ENCODE measurements at regions not wholly inside any gene's neighbourhood (a gene's known extent, or its start where the extent isn't known, plus 50 kb on each side); places are given as distances from the start of the nearest gene placed in this dataset.
A peak's percentile ranks its signal among the peaks of the same experiment; 100 is the strongest.

DNA sequence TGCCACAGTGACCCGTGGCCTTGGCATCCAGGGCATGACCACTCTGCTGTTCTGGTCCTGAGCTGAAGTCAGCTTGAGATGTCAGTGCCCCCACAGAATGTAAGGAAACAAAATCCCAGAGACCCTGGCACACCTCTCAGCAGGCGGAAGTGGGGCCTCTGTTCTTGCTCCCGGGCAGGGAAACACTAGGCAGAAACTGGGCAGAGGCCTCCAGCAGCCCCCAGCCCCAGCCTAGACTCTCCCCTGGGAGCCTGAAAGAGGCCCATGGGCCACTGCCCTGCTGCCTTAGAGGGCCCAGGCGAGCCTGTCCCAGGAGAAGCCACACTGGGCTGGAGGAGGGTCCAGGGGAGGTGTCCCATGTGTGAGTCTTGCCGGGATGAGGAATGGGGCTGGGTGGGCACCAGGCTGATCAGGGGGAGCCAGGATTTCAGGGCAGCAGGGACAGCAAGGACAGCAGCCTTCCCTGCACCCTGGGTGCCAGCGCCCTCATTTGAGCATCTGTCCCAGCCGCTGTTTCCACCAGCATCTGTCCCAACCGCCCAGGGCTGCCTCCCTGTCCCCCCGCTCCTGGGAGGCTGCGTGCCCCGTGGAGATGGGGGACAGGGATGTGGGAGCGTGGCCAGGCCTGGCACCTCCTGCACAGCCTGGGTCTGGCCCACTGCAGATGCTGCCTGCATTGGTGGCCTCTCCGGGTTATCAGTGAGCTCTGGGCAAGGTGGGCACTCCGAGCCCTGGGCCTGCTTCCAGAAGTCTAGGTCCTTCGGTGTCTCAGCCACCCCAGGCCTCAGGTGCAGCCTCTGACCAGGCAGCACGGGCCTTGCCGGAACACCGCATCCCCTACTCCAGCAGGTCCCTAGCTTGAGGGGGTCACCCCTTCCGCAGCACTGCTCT, 1072.4 kb downstream of the BRD1 start:
- Mint-ChIP-seq H3K9me3 (no peaks in the 10 kb centered on the region), H3K36me3 (ENCODE audit: low read depth) (peaks cover 2% of the 10 kb centered on the region), H3K27me3 (ENCODE audit: low read depth) (peaks cover 3% of the 10 kb centered on the region), H3K4me1 (peaks cover 5% of the 10 kb centered on the region), H3K27ac (ENCODE audit: unreplicated experiment) (no peak overlapping the region), H3K4me3 (no peak overlapping the region)
- TF ChIP-seq, protein P1, sequence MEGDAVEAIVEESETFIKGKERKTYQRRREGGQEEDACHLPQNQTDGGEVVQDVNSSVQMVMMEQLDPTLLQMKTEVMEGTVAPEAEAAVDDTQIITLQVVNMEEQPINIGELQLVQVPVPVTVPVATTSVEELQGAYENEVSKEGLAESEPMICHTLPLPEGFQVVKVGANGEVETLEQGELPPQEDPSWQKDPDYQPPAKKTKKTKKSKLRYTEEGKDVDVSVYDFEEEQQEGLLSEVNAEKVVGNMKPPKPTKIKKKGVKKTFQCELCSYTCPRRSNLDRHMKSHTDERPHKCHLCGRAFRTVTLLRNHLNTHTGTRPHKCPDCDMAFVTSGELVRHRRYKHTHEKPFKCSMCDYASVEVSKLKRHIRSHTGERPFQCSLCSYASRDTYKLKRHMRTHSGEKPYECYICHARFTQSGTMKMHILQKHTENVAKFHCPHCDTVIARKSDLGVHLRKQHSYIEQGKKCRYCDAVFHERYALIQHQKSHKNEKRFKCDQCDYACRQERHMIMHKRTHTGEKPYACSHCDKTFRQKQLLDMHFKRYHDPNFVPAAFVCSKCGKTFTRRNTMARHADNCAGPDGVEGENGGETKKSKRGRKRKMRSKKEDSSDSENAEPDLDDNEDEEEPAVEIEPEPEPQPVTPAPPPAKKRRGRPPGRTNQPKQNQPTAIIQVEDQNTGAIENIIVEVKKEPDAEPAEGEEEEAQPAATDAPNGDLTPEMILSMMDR (conservative IDR thresholded peaks at IDR 0.05) = no peak
- no peak for DNase-seq (ENCODE audit: low read depth, low spot score)

DNA sequence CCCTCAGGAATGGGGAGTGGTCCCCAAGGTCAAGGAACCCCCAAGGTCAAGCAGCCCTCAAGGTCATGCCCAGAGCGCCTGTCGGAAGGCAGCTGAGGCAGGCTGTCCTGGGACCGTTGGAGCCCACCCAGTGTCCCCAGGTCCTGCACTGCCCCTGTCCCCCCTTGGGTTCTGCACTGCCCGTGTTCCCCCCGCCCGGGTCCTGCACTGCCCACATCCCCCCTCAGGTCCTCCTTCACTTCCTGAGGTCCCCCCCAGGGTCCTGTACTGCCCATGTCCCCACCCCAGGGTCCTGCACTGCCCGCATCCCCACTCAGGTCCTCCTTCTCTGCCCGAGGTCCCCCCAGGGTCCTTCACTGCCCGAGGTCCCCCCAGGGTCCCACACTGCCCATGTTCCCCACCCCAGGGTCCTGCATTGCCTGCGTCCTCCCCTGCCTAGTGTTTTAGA, 1073.0 kb downstream of the BRD1 start:
- Mint-ChIP-seq H3K4me1 (peaks cover 5% of the 10 kb centered on the region), H3K36me3 (ENCODE audit: low read depth) (peaks cover 2% of the 10 kb centered on the region), H3K9me3 (no peaks in the 10 kb centered on the region), H3K4me3 (no peak overlapping the region), H3K27me3 (ENCODE audit: low read depth) (peaks cover 3% of the 10 kb centered on the region), H3K27ac (ENCODE audit: unreplicated experiment) (no peak overlapping the region)
- peak; percentile 0 for DNase-seq (ENCODE audit: low read depth, low spot score)
- TF ChIP-seq, protein P1 (conservative IDR thresholded peaks at IDR 0.05) = no peak

DNA sequence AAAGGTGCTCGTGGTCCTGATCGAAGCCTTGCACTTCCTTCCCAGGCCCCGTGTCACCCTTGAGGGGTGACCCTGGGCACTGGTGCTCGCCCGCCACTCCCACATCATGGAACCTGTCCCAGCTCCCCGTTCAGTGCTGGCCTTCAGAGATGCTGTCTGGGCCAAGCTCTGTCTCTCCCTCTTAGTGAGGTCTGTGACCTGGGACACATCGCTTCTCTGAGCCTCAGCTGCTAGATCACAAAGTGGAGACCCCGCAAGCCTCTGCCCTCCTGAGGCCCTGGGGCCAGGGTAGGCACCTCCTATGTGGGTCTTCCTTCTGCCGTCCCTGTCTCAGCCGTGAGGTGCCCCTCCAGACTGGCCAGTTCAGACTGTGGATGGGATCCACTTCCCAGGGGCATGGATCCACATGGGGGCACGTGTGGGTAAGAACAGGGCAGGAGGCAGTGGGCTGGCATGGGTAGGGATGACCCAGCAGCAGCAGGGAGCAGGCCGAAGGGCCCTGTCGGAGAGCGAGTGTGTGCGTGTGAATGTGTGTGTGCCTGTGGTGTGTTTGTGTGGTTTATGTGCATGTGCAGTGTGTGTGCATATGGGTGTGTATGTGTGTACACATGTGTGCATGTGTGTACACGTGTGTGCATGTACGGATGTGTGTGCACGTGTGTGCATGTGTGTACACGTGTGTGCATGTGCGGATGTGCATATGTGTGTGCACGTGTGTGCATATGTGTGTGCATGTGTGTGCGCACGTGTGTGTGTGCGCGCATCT, 1073.7 kb downstream of the BRD1 start:
- TF ChIP-seq, protein P1 (conservative IDR thresholded peaks at IDR 0.05) = no peak
- Mint-ChIP-seq H3K4me1 (peaks cover 5% of the 10 kb centered on the region), H3K36me3 (ENCODE audit: low read depth) (no peaks in the 10 kb centered on the region), H3K27me3 (ENCODE audit: low read depth) (peaks cover 3% of the 10 kb centered on the region), H3K9me3 (no peaks in the 10 kb centered on the region), H3K27ac (ENCODE audit: unreplicated experiment) (peak overlapping the region; percentile 78), H3K4me3 (no peak overlapping the region)
- peak; percentile 0 for DNase-seq (ENCODE audit: low read depth, low spot score)

DNA sequence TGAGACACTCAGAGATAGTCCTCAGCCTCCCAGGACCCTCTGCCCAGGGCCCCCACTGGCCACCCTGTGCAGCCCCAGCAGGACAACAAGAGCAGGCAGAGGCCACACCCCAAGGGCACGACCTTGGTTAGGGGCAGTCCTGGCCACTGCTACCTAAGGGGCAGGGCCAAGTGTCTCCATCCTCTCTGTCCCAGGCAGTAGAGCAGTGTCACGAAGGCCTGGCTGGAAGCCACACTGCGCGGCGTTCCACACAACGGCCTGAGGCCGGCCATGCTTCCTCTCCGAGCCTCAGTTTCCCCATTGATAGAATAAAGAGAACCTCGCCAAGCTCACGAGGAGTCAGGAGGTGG, 1074.3 kb downstream of the BRD1 start:
- H3K9me3 Mint-ChIP-seq = no peaks in the 10 kb centered on the region
- peaks cover 5% of the 10 kb centered on the region for H3K4me1 Mint-ChIP-seq
- TF ChIP-seq, protein P1 (conservative IDR thresholded peaks at IDR 0.05) = no peak
- peaks cover 3% of the 10 kb centered on the region for H3K27me3 Mint-ChIP-seq (ENCODE audit: low read depth)
- H3K4me3 Mint-ChIP-seq = no peak overlapping the region
- no peaks in the 10 kb centered on the region for H3K36me3 Mint-ChIP-seq (ENCODE audit: low read depth)
- no peak overlapping the region for H3K27ac Mint-ChIP-seq (ENCODE audit: unreplicated experiment)
- DNase-seq (ENCODE audit: low read depth, low spot score) = no peak

DNA sequence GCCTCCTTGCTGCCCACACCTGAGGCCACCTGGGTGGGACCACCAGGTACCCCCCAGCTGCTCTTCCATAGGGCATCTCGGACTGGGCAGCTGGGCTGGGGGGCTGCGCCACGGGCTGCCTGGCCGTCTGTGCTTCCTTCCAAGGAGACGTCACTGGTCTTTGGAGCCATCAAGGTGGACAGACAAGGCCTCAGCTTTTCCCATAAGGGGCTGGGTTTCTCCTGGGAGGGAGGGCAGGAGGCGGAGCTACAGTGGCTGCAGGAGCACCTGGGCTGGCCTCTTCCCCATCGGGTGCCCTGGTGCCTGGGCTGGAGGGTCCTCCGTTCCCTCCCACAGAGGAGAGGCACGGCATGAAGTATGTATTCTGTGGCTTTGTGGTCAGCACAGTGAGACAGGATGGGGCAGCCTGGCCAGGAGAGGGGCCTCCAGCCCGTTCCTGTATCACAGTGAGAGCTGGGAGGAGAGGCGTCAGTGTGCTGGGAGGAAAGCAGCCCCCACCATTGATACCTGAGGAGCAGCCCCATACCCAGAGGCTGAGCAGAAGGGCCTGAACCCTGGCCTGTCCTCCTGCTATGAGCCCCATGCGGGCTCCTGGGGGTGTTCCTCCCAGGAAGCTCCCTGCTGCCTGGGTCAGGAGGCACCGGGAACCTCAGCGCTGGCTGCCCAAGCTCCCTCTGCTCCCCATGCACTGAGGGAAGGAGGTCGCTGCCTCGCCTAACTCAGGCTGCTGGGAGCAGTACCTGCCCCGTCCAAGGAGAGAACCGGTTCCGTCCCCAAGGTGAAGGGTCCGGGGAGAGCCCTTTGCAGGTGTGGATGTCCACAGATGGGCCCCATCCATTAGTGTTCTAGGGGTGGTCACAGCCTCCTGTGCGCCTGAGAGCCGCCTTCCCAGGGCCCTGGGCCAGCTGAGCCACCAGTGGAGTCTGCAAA, 1075.0 kb downstream of the BRD1 start:
- Mint-ChIP-seq H3K9me3 (no peaks in the 10 kb centered on the region), H3K4me3 (no peak overlapping the region), H3K27me3 (ENCODE audit: low read depth) (peaks cover 3% of the 10 kb centered on the region), H3K27ac (ENCODE audit: unreplicated experiment) (no peak overlapping the region), H3K4me1 (peaks cover 5% of the 10 kb centered on the region), H3K36me3 (ENCODE audit: low read depth) (no peaks in the 10 kb centered on the region)
- no peak for DNase-seq (ENCODE audit: low read depth, low spot score)
- TF ChIP-seq, protein P1 (conservative IDR thresholded peaks at IDR 0.05) = no peak

Measured in neural crest cell (in vitro differentiated cells).